Lower lobe of right lung (tissue), 2 donors: ENCODE measurements at regions not wholly inside any gene's neighbourhood (a gene's known extent, or its start where the extent isn't known, plus 50 kb on each side); places are given as distances from the start of the nearest gene placed in this dataset.

ENCODE experiments used
- ATAC-seq, 2 donors: fragments of 200-7000 bp; cut with Tn5 transposase; one replicate each; pipeline ENCODE4 v1.9.1; 2020 to 2022; ENCODE audit warnings: mild to moderate bottlenecking in 2 of 2, moderate library complexity in 2 of 2
- DNase-seq: peaks from one replicate; pipeline ENCODE4 v3.0.0-alpha.2; 2020
- H3K27ac ChIP-seq: fragments of 200-600 bp; one replicate; pipeline ENCODE4 v1.8.0; 2022
- H3K27me3 ChIP-seq: fragments of 200-600 bp; one replicate; pipeline ENCODE4 v1.8.0; 2022; ENCODE audit warnings: low read depth
- H3K36me3 ChIP-seq: fragments of 200-600 bp; one replicate; pipeline ENCODE4 v1.8.0; 2022; ENCODE audit warnings: mild to moderate bottlenecking
- H3K4me1 ChIP-seq: fragments of 200-600 bp; one replicate; pipeline ENCODE4 v1.8.0; 2022
- H3K4me3 ChIP-seq: fragments of 200-600 bp; one replicate; pipeline ENCODE4 v1.8.0; 2022; ENCODE audit warnings: mild to moderate bottlenecking
- H3K9me3 ChIP-seq: fragments of 200-600 bp; one replicate; pipeline ENCODE4 v1.8.0; 2022
- intact Hi-C: fragments of 100-400 bp; cut with DNase I; formaldehyde crosslinking; loops from one replicate; pipeline ENCODE4 v1.11.0; 2022
- TF ChIP-seq, protein P1 (sequence below): fragments of 200-600 bp; IDR thresholded peaks from one replicate; pipeline ENCODE4 v1.8.0; 2022; ENCODE audit warnings: antibody characterized with exemption, mild to moderate bottlenecking
- donor health status: DM: no; HTN: yes; CAD: no; lungs with severe emphysema.

DNA sequence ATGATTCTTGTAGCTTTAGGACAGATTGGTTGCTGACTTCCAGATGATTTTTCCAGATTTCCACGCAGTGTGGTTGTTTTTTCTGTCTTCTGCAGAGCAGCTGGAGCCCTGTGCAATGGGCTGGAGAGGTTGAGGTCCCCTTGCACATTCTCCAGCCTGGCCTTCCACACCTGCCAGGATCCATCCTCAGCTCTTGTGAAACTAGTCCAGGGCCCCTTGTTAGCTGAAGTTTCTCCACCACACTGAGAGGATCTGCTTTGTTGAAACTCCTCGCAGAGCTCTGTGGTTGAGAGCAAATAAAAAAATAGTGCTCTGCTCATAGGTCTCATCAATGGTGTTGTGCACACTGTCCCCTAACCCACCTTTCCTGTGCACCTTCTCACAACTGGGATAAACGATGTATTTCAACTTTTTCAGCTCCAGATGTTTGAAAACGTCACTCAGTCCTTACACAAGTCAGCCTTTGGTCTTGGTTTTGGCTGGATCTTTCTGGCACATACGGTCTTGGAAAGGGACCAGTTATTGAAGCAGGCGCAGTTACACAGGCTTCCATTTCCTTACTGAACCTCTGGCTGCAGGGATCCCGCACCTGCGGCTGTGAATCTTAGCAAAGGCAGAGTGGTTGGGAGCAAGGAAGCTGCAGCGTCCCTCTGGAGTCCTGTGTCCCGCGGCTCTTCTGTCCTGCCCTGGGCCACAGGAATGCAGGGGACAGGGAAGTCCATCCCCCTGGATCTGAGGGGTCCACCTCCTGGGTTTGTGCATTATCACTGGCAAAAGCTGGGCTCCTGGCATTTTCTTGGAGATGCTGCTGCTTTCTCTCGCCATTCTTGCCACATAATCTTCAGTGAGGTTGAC, 272.0 kb upstream of the DSEL start:
- DNase-seq = no peak
- Histone ChIP-seq H3K4me1 (no peaks in the 10 kb centered on the region), H3K36me3 (no peaks in the 10 kb centered on the region), H3K27me3 (no peaks in the 10 kb centered on the region), H3K9me3 (no peaks in the 10 kb centered on the region), H3K27ac (no peak overlapping the region), H3K4me3 (no peak overlapping the region)
- TF ChIP-seq, protein P1, sequence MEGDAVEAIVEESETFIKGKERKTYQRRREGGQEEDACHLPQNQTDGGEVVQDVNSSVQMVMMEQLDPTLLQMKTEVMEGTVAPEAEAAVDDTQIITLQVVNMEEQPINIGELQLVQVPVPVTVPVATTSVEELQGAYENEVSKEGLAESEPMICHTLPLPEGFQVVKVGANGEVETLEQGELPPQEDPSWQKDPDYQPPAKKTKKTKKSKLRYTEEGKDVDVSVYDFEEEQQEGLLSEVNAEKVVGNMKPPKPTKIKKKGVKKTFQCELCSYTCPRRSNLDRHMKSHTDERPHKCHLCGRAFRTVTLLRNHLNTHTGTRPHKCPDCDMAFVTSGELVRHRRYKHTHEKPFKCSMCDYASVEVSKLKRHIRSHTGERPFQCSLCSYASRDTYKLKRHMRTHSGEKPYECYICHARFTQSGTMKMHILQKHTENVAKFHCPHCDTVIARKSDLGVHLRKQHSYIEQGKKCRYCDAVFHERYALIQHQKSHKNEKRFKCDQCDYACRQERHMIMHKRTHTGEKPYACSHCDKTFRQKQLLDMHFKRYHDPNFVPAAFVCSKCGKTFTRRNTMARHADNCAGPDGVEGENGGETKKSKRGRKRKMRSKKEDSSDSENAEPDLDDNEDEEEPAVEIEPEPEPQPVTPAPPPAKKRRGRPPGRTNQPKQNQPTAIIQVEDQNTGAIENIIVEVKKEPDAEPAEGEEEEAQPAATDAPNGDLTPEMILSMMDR = no peak
- peak in 1 of 2 donors; percentile 41 for ATAC-seq
- intact Hi-C loops = no loop called here

DNA sequence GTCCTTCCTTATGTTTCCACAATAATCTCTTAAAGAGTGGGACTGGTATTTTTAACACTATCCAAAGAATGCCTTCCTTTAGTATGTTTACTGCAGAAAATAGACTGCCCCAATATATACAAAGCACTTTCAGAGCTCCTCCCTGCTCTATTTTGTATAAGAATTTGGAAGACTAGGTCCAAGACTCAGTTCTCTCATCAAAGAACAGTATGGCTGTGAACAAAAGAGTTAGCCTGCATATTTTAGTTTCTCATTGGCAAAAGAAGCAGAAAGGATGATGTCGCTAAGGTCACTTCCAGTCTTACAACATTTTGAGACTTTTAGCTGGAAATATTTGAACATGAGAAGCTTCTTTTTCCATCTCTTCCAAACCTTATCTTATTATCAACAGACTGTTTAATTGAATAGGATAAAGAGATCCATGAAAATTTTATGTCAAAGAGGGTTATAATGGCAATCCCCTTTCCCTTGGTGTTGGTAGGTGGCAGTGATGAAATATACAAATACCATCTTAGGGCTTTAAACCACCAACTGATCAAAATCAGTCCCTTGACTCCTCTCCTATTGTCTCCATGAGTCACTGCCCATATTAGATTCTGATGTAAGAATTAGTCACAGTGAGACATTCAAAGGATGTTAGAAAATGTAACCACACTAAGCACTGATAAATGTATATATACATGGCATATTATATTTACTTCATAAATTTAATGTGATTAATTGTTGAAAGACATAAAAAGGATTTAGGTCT, 266.9 kb upstream of the DSEL start:
- no peak overlapping the region for H3K4me3 ChIP-seq
- intact Hi-C loops = no loop called here

DNA sequence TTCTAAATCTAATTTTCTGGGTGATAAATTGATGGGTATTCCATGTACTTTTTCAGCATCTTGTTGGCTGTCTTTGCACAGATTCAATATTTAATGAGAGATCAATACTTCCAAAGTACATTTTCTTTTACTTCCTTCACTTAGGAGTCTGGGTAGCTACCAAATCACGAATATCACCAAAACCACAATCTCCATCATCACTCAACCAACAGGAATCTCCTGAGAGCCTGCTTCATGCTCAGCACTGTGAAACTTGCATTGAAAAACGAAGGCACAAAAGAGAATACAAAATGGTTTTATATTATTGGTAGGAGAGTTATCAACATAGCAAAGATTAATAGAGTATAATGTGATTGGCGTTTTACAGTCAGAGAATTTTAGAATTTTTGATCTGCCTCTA, 261.5 kb upstream of the DSEL start:
- ATAC-seq = no peak
- H3K4me1 ChIP-seq = no peaks in the 10 kb centered on the region
- intact Hi-C loops = no loop called here
- no peaks in the 10 kb centered on the region for H3K36me3 ChIP-seq
- H3K9me3 ChIP-seq = no peaks in the 10 kb centered on the region
- H3K4me3 ChIP-seq = no peak overlapping the region
- no peak overlapping the region for H3K27ac ChIP-seq
- TF ChIP-seq, protein P1 = no peak
- no peak for DNase-seq
- H3K27me3 ChIP-seq = no peaks in the 10 kb centered on the region

More for the DNA sequence above, 266.9 kb upstream of the DSEL start:
- Histone ChIP-seq H3K27ac (no peak overlapping the region), H3K9me3 (no peaks in the 10 kb centered on the region), H3K4me1 (no peaks in the 10 kb centered on the region), H3K36me3 (no peaks in the 10 kb centered on the region), H3K27me3 (no peaks in the 10 kb centered on the region)
- DNase-seq (no peak), ATAC-seq (no peak)
- TF ChIP-seq, protein P1 = no peak

DNA sequence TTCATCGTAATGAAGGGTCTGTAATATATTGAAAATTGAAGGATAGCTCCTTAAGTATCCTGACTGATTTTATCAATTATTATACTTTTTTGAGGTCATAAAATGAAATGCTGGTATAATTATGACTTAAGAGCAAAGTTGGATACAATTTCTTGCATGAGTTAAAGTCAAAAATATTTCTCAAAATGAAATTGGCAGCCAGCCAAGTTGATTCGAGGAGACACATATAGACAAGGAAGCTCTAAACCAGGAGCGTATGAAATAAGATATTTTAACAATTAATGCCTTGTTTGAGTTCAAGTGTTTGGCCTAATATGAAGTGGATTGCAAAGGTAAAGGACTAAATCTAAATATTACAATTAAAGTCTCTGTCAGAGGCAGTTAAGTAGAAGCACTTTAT, 260.4 kb upstream of the DSEL start:
- TF ChIP-seq, protein P1 = no peak
- Histone ChIP-seq H3K4me1 (no peaks in the 10 kb centered on the region), H3K27ac (no peak overlapping the region), H3K4me3 (no peak overlapping the region), H3K9me3 (no peaks in the 10 kb centered on the region), H3K27me3 (no peaks in the 10 kb centered on the region), H3K36me3 (no peaks in the 10 kb centered on the region)
- DNase-seq (no peak), ATAC-seq (no peak)
- intact Hi-C loops = no loop called here

DNA sequence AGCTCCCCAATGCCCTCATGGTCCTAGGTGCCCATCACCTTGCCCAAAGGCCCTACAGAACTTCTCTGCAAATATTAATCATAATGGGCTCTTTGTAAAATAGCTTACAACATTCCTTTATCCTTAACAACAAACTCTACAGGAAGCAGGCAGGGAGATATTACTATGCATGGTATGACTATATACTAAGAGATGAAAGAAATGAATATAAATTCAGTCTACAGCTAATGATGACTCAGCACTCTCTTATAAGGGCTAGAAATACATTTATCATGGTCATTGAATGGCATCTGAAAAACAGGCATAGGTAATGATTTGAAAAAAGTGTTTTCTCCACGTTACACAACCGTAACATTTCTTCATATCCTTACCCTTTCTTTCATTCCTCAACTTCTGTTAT, 254.8 kb upstream of the DSEL start:
- intact Hi-C loops = no loop called here
- TF ChIP-seq, protein P1 = no peak

More for the DNA sequence above, 254.8 kb upstream of the DSEL start:
- ATAC-seq (no peak), DNase-seq (no peak)
- Histone ChIP-seq H3K4me1 (no peaks in the 10 kb centered on the region), H3K36me3 (no peaks in the 10 kb centered on the region), H3K27me3 (no peaks in the 10 kb centered on the region), H3K4me3 (no peak overlapping the region), H3K27ac (no peak overlapping the region), H3K9me3 (no peaks in the 10 kb centered on the region)
